ENCODE measurements at regions not wholly inside any gene's neighbourhood (a gene's known extent, or its start where the extent isn't known, plus 50 kb on each side); places are given as distances from the start of the nearest gene placed in this dataset.

GRCh38 chr10:128526791-128527375 lies 400.7 kb upstream of the MKI67 start:
- no peak for TF ChIP-seq CTCF (IDR thresholded peaks at IDR 0.05)
- no peak for TF ChIP-seq POLR2A (IDR thresholded peaks at IDR 0.05)

All from lower leg skin (tissue), 3 donors.